ENCODE measurements at regions not wholly inside any gene's neighbourhood (a gene's known extent, or its start where the extent isn't known, plus 50 kb on each side); places are given as distances from the start of the nearest gene placed in this dataset.

GRCh38 chrX:13257223-13258051, 62.4 kb downstream of the ATXN3L start:
- no peak for TF ChIP-seq POLR2AphosphoS5 (IDR thresholded peaks at IDR 0.05)
- no peak for TF ChIP-seq CTCF (IDR thresholded peaks at IDR 0.05)

Measured in transverse colon (tissue), 4 donors.